GM18858 (cell line): ENCODE measurements at regions not wholly inside any gene's neighbourhood (a gene's known extent, or its start where the extent isn't known, plus 50 kb on each side); places are given as distances from the start of the nearest gene placed in this dataset.
"Not testable (repeated sequence)": the region's sequence is repeated elsewhere in the genome, so short reads cannot be mapped to it uniquely, and the experiment has no call there.

Source experiments
- ATAC-seq: cut with Tn5 transposase; IDR thresholded peaks from one replicate; pipeline ENCODE4 v1.9.1; 2021; ENCODE audit not compliant: unreplicated experiment

DNA sequence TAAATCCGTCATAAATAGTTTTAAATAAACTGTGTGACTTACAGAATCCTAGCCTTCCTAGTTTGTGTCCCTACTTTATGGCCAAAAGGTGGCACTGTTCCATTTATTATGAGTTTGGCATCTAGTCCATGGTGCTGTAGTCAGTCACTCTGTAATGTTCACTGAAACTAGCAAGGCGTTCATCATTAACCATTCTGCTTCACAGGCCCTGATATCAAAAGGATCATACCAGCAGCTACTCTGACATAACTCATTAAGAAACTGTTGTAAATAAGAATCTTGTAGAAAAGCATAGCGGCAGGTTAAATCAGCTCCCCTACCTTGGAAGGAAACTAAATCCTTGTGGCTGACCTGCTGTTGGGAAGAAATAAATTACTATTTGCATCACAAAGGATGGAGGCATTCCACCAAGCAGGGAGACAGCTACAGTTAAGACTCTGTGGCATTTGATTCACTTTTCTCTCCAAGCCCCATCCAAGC, 919.6 kb upstream of the DIAPH2 start:
- peak; percentile 57 for ATAC-seq

DNA sequence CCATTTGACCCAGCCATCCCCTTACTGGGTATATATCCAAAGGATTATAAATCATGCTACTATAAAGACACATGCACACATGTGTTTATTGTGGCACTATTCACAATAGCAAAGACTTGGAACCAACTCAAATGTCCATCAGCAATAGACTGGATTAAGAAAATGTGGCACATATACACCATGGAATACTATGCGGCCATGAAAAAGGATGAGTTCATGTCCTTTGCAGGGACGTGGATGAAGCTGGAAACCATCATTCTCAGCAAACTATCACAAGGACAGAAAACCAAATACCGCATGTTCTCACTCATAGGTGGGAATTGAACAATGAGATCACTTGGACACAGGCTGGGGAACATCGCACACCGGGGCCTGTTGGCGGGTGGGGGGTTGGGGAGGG, 913.4 kb upstream of the DIAPH2 start:
- not testable (repeated sequence) for ATAC-seq

DNA sequence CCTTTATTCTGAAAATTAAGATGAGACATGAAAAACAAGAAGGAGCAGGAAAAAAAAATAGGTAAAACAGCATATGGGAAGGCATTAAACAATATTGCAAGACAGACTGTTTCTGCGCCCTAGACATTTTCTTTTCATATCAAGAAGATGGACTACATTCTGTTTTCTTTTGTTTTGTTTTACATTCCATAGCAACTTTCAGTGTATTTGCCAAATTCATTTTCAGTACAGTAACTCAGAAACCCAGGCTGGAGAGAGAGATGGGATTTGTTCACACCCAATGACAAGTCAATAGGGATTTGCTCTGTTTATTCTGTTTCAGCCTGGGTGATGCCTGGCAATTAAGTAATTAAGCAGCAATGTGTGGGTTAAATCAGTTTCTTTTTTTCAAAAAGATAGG, 892.8 kb upstream of the DIAPH2 start:
- no peak for ATAC-seq

DNA sequence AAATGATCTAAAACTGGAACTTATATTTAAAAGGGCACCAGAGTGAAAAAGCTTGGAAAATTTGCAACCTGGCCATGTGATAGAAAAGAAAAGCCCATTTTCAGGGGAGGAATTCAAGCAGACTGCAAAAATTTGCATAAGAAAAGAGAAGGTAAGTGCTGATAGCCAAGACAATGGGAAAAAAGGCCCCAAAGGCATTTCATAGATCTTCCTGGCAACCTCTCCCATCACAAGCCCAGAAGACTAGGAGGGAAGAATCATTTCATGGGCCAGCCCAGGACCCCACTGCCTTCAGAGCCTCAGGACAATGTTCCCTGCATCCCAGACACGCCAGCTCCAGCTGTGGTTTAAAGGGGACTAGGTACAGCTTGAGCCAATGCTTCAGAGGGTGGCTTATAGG, 887.3 kb upstream of the DIAPH2 start:
- no peak for ATAC-seq

DNA sequence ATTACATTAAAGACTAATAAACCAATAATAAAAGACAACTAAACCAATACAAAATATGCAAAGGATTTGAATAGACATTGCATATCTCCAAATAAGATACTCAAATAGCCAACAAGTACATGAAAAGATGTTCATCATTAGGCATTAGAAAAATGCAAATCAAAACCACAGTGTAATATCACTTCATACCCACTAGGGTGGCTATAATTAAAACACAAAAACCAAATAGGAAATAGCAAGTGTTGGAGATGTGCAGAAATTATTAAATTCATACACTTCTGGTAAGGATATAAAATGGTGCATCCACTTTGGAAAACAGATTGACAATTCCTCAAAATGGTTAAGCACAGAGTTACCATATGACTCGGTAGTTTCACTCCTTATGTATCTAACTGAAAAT, 860.8 kb upstream of the DIAPH2 start:
- ATAC-seq: no peak

DNA sequence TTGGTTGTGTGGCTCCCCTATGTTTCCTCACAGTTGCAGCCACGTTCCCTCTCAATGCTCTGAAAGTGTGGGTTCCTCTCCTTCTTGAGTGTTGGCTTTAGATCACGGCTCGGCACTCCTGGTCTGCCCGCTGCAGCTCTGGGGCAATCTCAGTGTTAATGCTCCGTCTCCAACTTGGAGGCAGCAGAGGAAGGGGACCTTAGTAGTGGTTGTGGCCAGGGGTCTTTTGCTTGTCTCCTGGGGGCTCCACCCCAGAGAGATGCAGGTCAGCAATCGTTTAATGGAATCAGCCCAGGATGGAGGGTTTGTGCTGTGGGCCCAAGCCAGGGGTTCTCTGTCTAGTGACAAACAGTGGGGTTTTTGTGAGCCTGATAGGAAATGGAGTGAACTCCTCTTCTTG, 849.4 kb upstream of the DIAPH2 start:
- ATAC-seq: no peak

DNA sequence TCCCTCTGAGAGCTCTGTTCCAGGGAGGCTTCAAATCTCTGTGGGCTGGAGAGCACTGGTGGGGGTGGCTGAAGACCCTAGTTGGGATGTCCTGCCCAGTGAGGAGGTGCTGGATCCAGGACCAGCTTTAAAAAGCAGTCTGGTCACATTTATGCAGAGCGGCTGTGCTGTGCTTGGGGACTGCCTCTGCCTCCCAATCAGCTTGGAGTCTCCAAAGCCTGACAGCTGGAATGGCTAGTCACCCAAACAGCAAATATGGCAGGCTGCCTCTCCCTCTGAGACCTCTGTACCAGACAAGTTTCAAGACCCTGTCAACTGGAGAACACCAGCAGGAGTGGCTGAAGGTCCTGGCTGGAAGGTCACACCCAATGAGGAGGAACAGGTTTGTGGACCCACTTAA, 848.1 kb upstream of the DIAPH2 start:
- ATAC-seq: no peak

DNA sequence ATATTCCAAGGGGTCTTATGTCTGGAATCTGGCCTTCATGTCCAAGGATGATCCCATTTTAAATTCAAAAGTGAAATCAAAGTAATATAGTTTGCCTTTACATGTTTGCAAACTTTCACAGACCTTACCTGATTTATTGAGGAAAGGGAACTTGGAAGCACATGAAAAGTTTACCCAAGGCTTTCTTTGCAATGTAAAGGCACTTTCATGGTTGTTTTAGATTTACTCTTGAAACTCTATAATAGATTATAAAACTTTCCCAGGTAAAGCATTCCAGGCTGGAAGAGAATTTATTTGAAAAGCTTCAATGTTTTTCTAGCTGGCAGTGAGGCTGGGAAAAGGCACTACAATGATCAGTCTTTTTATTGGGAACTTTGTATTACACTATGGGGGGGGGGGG, 842.8 kb upstream of the DIAPH2 start:
- no peak for ATAC-seq

DNA sequence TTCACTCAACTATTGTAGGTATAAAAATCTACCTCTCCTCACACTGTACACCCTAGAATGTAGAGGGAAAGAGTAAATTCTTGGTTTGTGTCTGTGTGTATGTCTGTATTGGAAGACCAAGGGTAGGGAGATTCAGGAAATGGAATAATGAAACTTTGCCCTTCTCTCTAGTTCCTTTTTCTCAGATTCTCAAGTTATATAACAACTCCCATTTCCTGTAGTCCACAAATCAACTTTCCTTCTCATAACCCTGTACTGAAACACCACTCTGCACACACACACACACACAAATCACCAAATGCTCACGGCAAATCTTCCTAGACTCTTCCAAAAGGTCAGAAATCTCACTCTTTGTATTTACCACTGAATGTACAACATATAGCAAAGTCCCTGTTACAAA, 824.5 kb upstream of the DIAPH2 start:
- no peak for ATAC-seq

DNA sequence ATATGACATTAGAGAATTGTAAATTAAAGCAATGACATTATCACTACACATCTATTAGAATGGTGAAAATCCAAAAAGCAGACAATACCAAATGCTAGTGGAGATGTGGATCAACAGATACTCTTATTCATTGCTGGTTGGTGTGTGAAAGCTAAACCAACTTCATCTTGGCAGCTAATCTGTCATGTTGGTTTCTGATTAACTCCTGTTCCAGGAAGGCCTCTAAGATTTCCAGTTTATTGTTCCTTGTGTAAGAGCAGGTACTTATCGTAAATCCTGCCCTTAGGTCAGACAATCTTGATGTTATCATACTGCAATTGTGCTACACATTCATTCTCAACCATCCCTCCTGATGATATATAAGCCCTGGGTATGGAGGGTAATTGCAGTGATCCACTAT, 809.0 kb upstream of the DIAPH2 start:
- no peak for ATAC-seq

DNA sequence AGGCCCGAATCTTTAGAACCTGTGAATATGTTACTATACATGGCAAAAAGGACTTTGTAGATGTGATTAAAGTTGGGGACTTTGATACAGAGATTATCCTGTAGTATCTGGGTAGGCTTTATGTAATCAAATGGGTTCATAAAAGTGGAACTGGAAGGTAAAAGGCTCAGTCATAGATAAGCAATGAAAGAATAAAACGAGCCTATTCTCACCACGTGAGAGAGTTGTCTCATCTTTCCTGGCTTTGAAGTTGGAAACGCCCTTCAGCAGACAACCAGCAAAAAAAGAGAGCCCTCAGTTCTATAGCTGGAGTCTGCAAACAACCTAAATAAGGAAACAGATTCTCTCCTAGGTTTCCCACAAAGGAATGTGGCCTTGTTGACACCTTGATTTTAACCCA, 805.8 kb upstream of the DIAPH2 start:
- ATAC-seq: no peak

DNA sequence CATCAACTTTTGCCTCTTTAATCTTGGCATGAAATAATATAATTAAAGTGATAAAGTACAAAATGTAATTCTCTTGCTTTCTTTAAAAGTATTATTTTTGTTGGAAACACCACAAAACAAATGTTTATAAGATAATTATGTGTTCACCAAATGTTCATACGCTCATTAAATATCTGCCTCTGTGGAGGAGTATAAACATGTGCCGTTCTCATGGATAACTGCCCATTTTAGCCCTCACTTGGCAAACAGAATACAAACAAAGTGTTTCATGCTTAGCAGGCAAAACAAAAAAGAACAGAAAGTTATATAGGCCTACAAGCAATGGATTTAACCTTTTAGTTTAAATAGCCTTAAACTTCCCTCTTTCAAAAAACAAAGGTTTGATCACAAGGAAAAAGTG, 800.5 kb upstream of the DIAPH2 start:
- ATAC-seq: no peak

DNA sequence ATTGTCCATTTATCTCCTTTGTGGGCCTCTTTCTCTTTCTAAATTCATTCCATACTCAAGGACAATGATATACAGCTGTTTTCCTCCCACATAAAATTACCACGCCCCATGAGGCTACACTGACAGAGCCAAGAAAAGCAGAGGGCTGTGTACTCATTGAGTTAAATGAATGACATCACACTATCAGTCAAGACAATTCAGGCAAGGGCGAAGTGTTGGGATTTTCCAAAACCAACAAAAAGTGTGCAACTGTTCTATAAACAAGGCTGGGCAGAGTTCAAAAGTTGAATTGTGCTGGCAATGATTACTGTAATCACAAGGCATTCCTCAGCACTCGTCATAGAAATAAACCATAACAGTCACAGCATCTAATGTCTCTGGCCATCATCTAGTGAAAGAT, 799.6 kb upstream of the DIAPH2 start:
- no peak for ATAC-seq

DNA sequence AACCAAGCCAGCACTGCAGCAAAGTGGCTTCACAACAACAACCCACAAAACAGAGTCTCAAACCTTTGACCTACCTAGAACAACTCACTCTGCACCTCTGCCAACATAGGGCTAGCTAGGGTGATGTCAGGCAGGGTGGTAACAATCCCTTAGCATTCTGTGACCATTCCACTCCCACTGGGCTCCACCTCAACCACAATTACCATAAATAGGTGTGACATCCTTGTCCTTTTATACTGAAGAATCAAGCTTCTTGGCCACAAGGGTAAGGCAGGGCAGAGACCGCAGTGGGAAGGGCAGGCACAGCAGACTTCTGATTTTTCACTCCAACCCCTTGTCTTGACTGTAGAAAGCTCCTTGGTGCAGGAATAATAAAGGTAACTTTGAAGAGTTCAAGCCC, 795.4 kb upstream of the DIAPH2 start:
- no peak for ATAC-seq

DNA sequence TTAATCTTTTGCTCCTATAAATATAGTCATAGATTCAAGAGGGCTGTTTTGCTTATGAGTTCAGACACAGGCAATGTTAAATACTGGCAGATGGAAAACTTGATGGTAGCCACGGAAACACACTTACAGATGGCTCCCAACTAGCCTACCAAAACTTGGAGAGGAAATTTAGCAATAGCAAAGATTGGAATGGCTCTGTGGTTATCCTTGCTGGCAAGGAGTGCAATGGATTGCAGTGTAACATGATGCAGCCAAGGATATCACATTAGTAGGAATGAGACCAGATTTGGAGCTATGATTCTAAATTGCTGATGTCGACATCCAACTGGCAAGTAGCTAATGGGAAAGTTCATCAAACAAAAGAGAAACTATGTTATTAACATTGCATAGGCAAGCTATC, 791.0 kb upstream of the DIAPH2 start:
- ATAC-seq: no peak

DNA sequence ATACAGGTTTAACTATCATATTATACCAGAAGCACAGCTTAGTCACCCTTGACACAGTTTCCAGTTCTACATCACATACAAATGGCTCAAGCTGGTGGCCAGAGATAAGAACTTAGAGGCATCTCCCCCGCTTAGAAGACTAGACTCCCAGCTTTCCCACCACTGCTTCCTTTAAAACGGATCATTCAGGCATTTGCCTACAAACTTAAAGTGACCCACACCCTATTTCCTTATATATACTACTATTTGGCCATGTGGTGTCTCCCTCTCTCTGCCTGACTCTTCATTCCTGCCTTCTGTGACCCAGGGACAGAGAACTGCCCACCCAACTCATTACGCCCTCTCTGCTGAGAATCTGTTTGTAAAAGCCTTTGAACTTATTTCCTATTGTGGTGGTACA, 781.2 kb upstream of the DIAPH2 start:
- ATAC-seq: no peak

DNA sequence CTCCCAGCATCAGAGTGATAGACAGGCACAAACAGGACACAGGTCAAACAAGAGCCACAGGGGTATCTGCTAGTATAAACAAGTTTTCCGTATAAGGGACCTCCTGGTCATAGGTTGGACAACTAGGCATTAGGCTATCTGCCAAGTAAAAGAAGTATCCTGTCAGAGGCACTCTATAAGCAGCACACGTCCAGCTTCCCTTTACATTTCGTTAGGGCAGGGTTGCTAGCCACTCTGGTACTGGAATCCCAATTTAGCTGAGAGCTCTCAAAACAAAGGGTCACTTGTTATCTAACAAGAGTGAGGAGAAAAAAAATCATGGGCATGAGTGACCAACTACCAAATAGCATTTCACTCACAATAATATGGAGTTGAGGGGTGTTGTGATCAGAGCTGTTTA, 780.7 kb upstream of the DIAPH2 start:
- ATAC-seq: no peak

DNA sequence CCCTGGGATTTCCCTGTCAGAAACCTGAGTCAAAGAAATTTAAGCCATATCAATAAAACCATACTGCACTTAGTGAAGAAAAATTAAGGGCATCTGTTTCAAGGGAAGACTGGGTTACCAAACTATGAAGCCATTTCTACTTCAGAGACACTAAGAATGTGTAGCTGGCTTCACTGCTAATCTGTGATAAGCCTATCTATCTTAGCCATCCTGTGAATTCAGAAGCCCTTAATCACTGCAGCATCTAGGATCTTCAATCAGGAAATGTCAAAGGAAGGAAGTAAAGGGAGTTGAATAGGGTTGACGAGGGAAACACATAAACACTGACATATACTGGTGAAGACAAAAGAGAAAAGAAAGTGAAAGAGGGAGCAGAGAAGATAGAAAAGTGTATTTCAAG, 777.6 kb upstream of the DIAPH2 start:
- ATAC-seq: no peak

DNA sequence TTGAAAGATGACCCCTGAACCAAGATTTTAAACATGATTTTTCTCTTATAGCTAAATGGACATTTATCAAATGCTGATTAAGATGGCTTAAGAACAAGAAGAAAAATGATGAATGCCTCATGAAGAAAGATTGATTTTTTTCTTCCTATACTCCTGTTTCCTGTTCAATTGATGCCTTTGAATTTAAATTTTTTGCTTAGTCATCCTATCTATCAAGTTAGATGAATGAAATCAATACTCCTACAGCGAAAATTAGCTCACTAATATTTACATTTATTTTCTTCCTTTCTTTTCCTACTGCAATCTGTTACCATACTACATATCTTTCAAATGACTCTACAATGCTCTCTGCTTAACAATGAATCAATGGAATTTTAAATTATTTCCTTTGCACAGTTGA, 773.6 kb upstream of the DIAPH2 start:
- no peak for ATAC-seq

DNA sequence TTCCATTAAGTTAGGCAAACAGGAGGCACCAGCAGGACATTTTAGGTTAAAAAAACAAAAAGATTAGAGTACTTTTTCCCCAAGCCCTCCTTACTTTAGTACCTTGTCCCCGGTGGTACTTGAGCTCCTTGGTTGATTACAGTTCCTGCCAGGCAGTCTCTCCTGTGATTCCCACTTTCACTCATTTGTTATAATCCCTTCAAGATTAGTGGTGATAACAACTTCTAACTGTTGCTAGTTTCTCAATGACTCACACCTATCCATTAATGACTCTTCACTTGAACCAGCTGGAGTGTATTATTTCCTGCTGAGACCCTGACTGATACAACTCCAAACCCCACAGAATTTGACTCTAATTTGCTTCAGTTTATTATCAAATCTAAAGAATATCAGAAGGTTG, 765.0 kb upstream of the DIAPH2 start:
- ATAC-seq: no peak

DNA sequence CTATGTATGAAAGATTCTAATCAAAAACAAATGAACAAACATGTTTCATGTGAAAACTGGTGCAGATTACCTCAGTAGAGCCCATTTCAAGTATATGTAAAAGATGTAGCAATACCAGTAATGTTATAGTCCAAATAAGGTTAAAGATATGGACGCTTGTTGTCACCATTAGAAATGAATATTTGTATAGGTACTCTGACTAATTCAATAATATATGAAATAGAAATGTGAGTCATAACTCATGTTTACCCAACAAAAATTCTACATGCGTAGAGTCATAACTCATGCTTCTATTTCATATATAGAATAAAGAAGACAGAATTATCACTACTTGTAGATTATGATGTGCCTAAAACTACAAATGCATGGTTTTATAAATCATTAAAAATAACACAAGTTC, 739.1 kb upstream of the DIAPH2 start:
- ATAC-seq: no peak

DNA sequence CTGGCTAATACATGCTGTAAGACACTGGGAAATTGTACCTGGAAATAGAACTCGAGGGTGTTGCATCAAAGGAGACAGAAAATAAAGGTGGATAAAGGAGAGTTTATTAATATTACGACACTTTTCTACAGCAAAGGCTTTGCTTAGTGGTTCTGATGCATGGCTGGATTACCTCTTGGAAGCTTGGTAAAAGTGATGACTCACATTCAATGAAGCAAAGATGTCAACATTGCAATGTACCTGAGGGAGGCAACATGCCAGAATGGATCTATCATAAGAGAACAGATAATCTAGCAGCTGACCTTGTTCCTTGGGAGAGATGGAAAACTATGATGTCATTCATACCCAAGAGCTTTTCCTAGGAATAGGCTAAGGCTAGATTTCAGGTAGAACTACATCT, 735.1 kb upstream of the DIAPH2 start:
- ATAC-seq: no peak

DNA sequence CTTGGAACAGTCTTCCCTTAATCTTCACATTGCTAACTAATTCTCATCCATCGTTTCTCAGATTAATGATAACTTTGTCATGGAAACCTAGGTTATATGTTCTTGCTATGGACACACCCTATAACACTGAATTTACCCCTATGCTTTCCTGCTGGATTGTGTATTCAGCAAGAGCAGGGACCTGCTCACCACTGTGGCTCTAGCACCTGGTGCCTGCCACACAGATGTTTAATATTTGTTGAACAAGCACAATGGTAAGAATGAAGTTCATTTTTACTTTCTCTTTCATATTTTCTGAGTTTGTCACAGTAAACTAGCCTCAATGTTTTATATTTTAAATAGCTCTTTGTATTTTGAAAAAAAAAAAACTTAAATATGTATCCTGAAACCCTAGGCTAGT, 734.0 kb upstream of the DIAPH2 start:
- ATAC-seq: no peak

DNA sequence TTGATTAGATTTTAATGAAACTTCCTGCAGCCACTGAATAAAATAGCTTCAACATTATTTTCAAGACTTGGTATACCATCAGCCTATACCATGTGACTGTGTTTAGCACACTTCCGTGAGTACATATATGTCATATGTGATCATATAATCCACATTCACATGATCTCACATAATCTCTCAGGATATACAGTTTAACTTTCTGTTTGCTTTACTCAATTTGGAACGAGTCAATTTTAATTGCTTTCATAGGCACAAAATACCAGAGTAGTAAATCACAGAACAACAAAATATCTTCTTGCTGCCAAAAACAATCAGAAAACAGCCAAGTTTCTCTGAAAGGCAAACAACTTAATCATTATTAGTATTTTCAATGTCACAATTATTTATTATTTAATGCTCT, 731.1 kb upstream of the DIAPH2 start:
- no peak for ATAC-seq
